ENCODE measurements at regions not wholly inside any gene's neighbourhood (a gene's known extent, or its start where the extent isn't known, plus 50 kb on each side); places are given as distances from the start of the nearest gene placed in this dataset.
"Not testable (repeated sequence)": the region's sequence is repeated elsewhere in the genome, so short reads cannot be mapped to it uniquely, and the experiment has no call there.

DNA sequence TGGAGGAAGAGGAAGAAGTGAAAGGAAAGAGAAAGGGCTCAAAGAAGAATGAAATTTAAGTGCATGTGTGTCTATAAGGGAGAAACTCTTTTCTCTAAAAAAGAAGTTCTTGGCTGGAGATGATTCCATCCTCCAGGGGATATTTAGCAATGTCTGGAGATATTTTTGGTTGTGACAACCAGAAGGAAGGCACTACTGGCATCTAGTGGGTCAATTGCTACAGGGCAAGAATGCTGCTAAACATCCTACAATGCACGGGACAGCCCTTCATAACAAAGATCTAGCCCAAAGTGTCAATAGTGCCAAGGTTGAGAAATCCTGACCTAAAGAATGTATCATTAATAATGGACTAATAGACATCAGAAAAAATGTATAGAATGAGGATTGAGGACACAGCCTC lies 57.4 kb upstream of the ST3GAL6 start:
- no peak for DNase-seq

DNA sequence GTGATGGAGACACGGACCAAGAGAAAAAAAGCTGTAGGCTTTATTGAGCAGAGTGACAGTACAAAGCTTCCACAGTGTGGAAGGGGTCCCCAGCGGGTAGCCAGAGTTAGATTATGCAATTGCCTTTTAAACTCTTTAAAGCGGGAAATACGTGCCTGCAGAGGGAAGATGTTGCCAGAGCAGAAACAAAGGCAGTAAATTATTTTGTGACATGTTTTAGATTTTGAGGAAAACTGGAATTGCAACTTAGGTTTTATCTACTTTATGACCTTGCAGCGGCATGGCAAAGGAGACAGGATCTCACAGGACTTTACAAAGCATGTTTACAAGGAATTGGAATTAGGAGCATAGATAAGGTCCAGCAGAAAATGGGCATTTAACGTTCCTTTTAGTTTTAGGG lies 54.5 kb upstream of the ST3GAL6 start:
- not testable (repeated sequence) for DNase-seq

- DNase-seq, result no peak
These were observed 53.7 kb upstream of the ST3GAL6 start for GRCh38 chr3:98709441-98709840.

GRCh38 chr3:98710067-98710659 lies 53.0 kb upstream of the ST3GAL6 start:
- no peak for DNase-seq

GRCh38 chr3:98711426-98711825 lies 51.7 kb upstream of the ST3GAL6 start:
- DNase-seq, result no peak

DNA sequence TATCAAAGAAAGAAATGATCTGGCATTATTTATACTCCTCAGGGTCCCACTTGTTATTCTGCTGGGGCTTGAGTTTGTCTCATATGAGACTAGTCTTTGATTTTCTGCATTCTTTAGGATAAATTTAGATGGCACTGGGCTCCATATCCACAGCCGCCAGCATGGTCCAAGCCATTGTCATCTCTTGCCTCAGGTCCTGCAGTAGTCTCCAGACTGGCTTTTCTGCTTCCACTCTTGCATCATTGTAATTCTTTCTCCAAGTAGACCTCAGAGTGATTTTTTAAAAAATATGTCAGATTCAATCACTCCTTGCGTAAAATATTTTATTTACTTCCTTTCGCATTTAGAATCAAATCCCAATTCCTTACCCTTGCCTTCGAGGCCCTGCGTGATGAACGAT lies 50.4 kb upstream of the ST3GAL6 start:
- DNase-seq, result no peak

- DNase-seq, result not testable (repeated sequence)
These were observed 49.8 kb upstream of the ST3GAL6 start for GRCh38 chr3:98713332-98713731.

All from stimulated activated CD4-positive, alpha-beta T cell treated with anti-CD3 and anti-CD28 coated beads, Interleukin-4, amount 100 ng/mL, for 1 hour (primary cell).